HG02759 (cell line): ENCODE measurements at regions not wholly inside any gene's neighbourhood (a gene's known extent, or its start where the extent isn't known, plus 50 kb on each side); places are given as distances from the start of the nearest gene placed in this dataset.

ENCODE experiments used
- ATAC-seq: cut with Tn5 transposase; IDR thresholded peaks from one replicate; pipeline ENCODE4 v1.9.1; 2021; ENCODE audit warnings: mild to moderate bottlenecking, moderate library complexity; ENCODE audit not compliant: unreplicated experiment

DNA sequence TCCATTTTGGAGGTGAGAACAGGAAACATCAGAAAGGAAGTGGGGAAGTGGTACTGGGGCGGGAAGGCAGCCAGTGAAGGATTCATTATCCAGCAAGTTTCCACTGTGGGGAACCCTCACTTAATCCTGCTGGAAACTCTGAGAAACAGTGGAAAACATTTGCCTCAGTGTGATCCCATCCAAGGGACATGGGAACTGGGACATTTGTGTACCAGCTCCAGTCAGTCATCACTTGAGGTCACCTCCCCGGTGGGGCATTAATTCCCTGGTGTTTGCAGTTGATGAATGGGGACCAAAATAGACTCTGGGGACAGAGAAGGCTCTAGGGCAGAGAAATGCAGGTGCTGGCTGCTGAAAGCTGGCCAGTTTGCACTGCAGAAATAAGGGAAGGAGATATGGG is 599.9 kb downstream of the BUD13 start:
- ATAC-seq = no peak

DNA sequence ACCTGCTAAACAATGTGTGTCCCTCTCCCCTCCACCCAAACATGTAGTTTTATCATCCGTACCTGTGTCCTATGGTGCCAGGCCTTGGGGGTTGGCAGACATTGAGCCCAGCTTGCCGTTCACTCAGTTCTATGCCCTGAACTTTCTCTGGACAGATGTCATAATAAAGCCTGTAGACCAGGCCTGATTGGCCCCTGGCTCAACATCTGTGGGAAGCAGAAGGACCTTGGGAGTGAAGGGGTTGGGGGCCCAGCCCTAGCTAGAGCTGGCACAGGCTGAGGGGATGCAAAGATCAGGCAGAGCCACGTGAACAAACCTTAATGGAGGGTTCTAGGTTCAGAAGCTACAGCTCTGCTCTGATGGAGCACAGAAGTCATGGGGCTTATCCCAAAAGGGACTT is 600.6 kb downstream of the BUD13 start:
- no peak for ATAC-seq

- ATAC-seq = no peak
Measured at GRCh38 chr11:116171271-116172140, 601.3 kb downstream of the BUD13 start.

GRCh38 chr11:116170526-116171120 is 602.2 kb downstream of the BUD13 start:
- ATAC-seq = no peak

GRCh38 chr11:116169776-116170175 is 603.0 kb downstream of the BUD13 start:
- ATAC-seq = no peak

- ATAC-seq = no peak
Measured at GRCh38 chr11:116168459-116168787, 604.4 kb downstream of the BUD13 start.

GRCh38 chr11:116167706-116168458 is 604.9 kb downstream of the BUD13 start:
- ATAC-seq = no peak

DNA sequence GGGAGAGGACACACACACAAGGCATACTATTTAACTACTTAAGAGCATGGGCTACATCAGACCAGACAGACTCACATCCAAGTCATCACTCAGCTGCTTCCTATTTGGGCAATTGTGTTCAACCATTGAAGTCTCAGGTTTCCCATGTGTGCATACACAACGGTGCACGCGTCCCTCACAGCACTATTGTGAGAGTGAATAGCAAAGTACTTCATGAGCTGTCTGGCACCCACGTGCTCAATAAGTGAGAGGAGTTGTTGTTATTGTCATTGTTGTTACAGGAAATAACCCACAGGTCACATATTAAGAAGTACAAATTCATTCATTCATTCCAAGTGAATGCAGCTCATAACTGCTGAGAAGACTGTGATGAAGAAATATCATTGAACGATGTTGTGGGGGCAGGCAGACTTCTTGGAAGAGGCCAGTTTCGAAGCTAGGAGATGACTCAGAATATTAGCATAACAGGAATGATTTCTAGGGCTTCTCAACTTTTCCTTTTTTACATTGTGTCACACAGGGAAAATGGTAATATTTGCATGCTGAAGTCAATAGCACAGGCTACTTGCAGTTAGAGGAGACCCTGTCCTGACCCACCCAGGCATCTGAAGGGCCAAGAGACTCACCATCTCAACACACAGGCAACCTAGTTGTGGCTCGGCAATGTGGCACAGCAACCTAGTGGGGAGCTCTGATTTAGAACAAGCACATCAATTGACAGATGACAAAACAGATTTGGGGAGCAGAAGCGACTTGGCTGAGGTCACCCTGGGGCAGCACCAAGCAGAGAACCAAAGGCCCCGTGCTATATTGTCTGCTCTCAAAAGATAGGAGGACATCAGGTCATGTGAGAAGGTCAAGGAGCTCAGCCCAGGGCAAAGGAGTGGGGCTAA is 606.0 kb downstream of the BUD13 start:
- ATAC-seq = no peak

DNA sequence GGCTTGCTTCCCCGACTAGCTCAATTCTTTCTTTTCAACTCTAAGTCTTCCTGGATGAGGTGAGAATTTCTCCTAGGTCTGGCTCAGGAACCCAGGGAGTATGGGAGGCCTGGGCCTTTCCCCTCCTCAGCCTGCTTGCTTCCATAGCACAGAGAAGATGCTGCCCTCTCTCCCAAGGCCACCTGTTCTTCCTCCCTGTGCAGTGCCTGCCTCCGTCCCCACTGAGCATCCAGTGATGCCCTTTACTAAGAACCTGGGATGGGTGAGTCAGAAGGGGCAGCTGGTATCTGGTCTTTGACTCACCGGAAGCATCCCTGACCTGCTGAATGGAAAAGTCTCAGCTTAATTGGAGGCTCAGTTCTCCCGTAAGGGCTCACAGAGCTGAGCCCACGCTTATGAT is 607.9 kb downstream of the BUD13 start:
- no peak for ATAC-seq

DNA sequence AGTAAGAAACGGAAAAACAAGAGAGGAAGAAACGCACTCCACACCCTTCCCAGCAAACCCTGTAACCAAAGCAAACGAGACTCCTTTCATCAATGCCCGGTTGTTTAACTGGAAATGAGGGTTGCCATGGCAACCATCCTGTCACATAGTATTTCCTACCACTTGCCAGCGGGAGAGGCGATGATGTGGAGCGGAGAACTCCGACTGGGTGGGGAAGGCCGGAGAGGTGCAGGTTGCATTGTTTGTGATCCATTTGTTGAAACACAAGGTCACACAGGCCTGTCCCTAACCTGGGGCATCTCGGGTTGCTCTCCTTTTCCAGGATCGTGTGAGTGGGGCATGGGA is 609.9 kb downstream of the BUD13 start:
- no peak for ATAC-seq

GRCh38 chr11:116162086-116162885 is 610.5 kb downstream of the BUD13 start:
- no peak for ATAC-seq

DNA sequence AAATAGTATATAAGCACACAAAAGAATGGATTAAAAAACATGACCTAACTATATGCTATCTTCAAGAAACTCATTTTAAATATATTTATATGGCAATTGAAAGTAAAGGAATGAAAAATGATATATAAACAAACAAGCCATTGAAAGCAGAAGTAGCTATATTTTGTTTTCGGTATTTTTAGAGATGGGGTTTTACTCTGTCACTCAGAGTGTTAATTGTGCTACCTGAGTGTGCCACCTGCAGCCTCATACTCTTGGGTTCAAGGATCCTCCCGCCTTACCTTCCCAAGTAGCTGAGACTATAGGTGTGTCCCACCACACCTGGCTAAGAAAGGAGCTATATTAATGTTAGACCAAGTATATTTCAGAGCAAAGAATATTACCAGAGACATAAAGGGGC is 624.1 kb downstream of the BUD13 start:
- no peak for ATAC-seq

GRCh38 chr11:116148056-116148455 is 624.7 kb downstream of the BUD13 start:
- no peak for ATAC-seq

GRCh38 chr11:116145187-116145865 is 627.5 kb downstream of the BUD13 start:
- ATAC-seq = no peak

- ATAC-seq = no peak
Measured at GRCh38 chr11:116144387-116144958, 628.3 kb downstream of the BUD13 start.

GRCh38 chr11:116138280-116138679 is 634.1 kb upstream of the CADM1 start:
- ATAC-seq = no peak

- no peak for ATAC-seq
Measured at GRCh38 chr11:116137753-116138152, 633.5 kb upstream of the CADM1 start.

- no peak for ATAC-seq
Measured at GRCh38 chr11:116136987-116137674, 632.9 kb upstream of the CADM1 start.

- ATAC-seq = no peak
Measured at GRCh38 chr11:116135891-116136290, 631.7 kb upstream of the CADM1 start.
